IMR-90 (cell line): ENCODE measurements at regions not wholly inside any gene's neighbourhood (a gene's known extent, or its start where the extent isn't known, plus 50 kb on each side); places are given as distances from the start of the nearest gene placed in this dataset.

Source experiments
- ATAC-seq: fragments of 200-7000 bp; cut with Tn5 transposase; 2 replicates; pipeline ENCODE4 v1.9.1; 2020; ENCODE audit warnings: low read depth, mild to moderate bottlenecking, moderate library complexity
- BruUV-seq: library from RNA; stranded (reverse); fragments of 400-500 nt; replicated peaks from 2 replicates; lab custom pipeline; 2021; lab: Mats Ljungman, UMichigan
- CTCF ChIA-PET: fragments of 300-600 bp; formaldehyde crosslinking; extraction: SDS; loops from one replicate; lab custom pipeline; 2021; ENCODE audit warnings: antibody characterized with exemption; lab: Yijun Ruan, JAX
- POLR2A ChIA-PET: fragments of 300-600 bp; sonication (Branson Sonifier 250); formaldehyde crosslinking; loops from one replicate; lab custom pipeline; 2022; ENCODE audit warnings: antibody characterized with exemption; ENCODE audit not compliant: unreplicated experiment; lab: Charles Lee
- DNase-seq: peaks from one replicate; pipeline ENCODE4 v3.0.0; 2013
- H2AFZ ChIP-seq: replicated peaks from 2 replicates; pipeline ENCODE3; 2013; ENCODE audit warnings: low read length, mild to moderate bottlenecking; ENCODE audit not compliant: poor library complexity
- H2AK5ac ChIP-seq: 2 replicates; pipeline ENCODE4 v1.6.1; 2013; ENCODE audit warnings: low read depth, low read length, inconsistent platforms
- H2AK9ac ChIP-seq: replicated peaks from 2 replicates; pipeline ENCODE3; 2013; ENCODE audit warnings: mild to moderate bottlenecking, low read depth, low read length, moderate library complexity; ENCODE audit not compliant: poor library complexity
- H2BK120ac ChIP-seq: 2 replicates; pipeline ENCODE4 v1.6.1; 2013; ENCODE audit warnings: low read depth, low read length, inconsistent platforms
- H2BK15ac ChIP-seq: 3 replicates; pipeline ENCODE4 v1.6.1; 2013; ENCODE audit warnings: low read depth, low read length, inconsistent platforms
- H2BK20ac ChIP-seq: 2 replicates; pipeline ENCODE4 v1.6.1; 2013; ENCODE audit warnings: low read depth, mild to moderate bottlenecking, inconsistent platforms, low read length, moderate library complexity
- H2BK5ac ChIP-seq: 2 replicates; pipeline ENCODE4 v1.6.1; 2013; ENCODE audit warnings: mild to moderate bottlenecking, low read depth, low read length, inconsistent platforms; ENCODE audit not compliant: poor library complexity, severe bottlenecking
- H3K14ac ChIP-seq: replicated peaks from 2 replicates; pipeline ENCODE4 v1.6.1; 2013; ENCODE audit warnings: low read depth, low read length, inconsistent platforms
- H3K18ac ChIP-seq: 2 replicates; pipeline ENCODE4 v1.6.1; 2013; ENCODE audit warnings: low read depth, low read length, control low read depth
- H3K23ac ChIP-seq: 2 replicates; pipeline ENCODE4 v1.6.1; 2013; ENCODE audit warnings: low read depth, low read length, inconsistent platforms
- H3K27ac ChIP-seq: 2 replicates; pipeline ENCODE4 v1.5.1; 2013; ENCODE audit warnings: mild to moderate bottlenecking, control low read depth, low read length; ENCODE audit not compliant: insufficient read depth
- H3K27me3 ChIP-seq: 2 replicates; pipeline ENCODE4 v1.6.1; 2013; ENCODE audit warnings: low read length; ENCODE audit not compliant: control insufficient read depth, insufficient read depth
- H3K36me3 ChIP-seq: 2 replicates; pipeline ENCODE4 v1.6.1; 2013; ENCODE audit warnings: low read length, mixed read lengths; ENCODE audit not compliant: control insufficient read depth, insufficient read depth
- H3K4ac ChIP-seq: 2 replicates; pipeline ENCODE4 v1.6.1; 2013; ENCODE audit warnings: low read depth, low read length, inconsistent platforms
- H3K4me1 ChIP-seq: 2 replicates; pipeline ENCODE4 v1.6.1; 2013; ENCODE audit warnings: low read length, mixed read lengths; ENCODE audit not compliant: control insufficient read depth, insufficient read depth
- H3K4me2 ChIP-seq: 2 replicates; pipeline ENCODE4 v1.6.1; 2013; ENCODE audit warnings: low read depth, mild to moderate bottlenecking, control low read depth, low read length, moderate library complexity
- H3K4me3 ChIP-seq: 2 replicates; pipeline ENCODE4 v1.5.1; 2013; ENCODE audit warnings: low read depth, mild to moderate bottlenecking, control low read depth, low read length, moderate library complexity; ENCODE audit not compliant: insufficient read depth
- H3K56ac ChIP-seq: 2 replicates; pipeline ENCODE4 v1.6.1; 2013; ENCODE audit warnings: low read length, inconsistent platforms; ENCODE audit not compliant: insufficient read depth; ENCODE audit errors: extremely low read depth
- H3K79me1 ChIP-seq, 2 experiments: 2 replicates each; pipeline ENCODE4 v1.6.1; 2013; ENCODE audit warnings: low read length in 2 of 2, inconsistent platforms in 1 of 2, low read depth in 1 of 2
- H3K9ac ChIP-seq: 2 replicates; pipeline ENCODE4 v1.6.1; 2013; ENCODE audit warnings: low read depth, low read length, control low read depth
- H3K9me1 ChIP-seq: 2 replicates; pipeline ENCODE4 v1.6.1; 2013; ENCODE audit warnings: low read length, inconsistent platforms; ENCODE audit not compliant: insufficient read depth
- H3K9me3 ChIP-seq: 2 replicates; pipeline ENCODE4 v1.6.1; 2013; ENCODE audit warnings: low read length; ENCODE audit not compliant: control insufficient read depth, insufficient read depth
- H4K20me1 ChIP-seq: 2 replicates; pipeline ENCODE4 v1.6.1; 2013; ENCODE audit warnings: low read length, inconsistent platforms; ENCODE audit not compliant: insufficient read depth
- H4K5ac ChIP-seq: 2 replicates; pipeline ENCODE4 v1.6.1; 2013; ENCODE audit warnings: mild to moderate bottlenecking, low read depth, low read length, control low read depth
- H4K8ac ChIP-seq, 2 experiments: 2 replicates each; pipeline ENCODE4 v1.6.1; 2013; ENCODE audit warnings: low read depth in 2 of 2, low read length in 2 of 2, control low read depth in 1 of 2, inconsistent platforms in 1 of 2
- H4K91ac ChIP-seq: 2 replicates; pipeline ENCODE4 v1.6.1; 2013; ENCODE audit warnings: low read depth, low read length, inconsistent platforms; ENCODE audit not compliant: insufficient read depth
- CEBPB ChIP-seq: IDR thresholded peaks from 2 replicates; pipeline ENCODE4 v1.6.1; 2012; ENCODE audit warnings: low read depth, low read length, improper control_type of control experiment
- MAFK ChIP-seq: IDR thresholded peaks from 2 replicates; pipeline ENCODE4 v1.6.1; 2012; ENCODE audit warnings: low read depth, low read length, improper control_type of control experiment
- dilution Hi-C: fragments of 300-500 bp; cut with HindIII; formaldehyde crosslinking; loops from one replicate; pipeline ENCODE4 v1.14.3; 2018; ENCODE audit warnings: low sequenced_read_pairs; ENCODE audit not compliant: unreplicated experiment
- in situ Hi-C: fragments of 300-500 bp; cut with MboI; formaldehyde crosslinking; loops from 3 replicates; pipeline ENCODE4 v1.14.3; 2019; ENCODE audit warnings: low sequenced_read_pairs, inconsistent platforms, mixed read lengths
- intact Hi-C: fragments of 100-400 bp; cut with micrococcal nuclease; formaldehyde crosslinking; loops from 2 replicates; pipeline ENCODE4 v1.10.0; 2022

DNA sequence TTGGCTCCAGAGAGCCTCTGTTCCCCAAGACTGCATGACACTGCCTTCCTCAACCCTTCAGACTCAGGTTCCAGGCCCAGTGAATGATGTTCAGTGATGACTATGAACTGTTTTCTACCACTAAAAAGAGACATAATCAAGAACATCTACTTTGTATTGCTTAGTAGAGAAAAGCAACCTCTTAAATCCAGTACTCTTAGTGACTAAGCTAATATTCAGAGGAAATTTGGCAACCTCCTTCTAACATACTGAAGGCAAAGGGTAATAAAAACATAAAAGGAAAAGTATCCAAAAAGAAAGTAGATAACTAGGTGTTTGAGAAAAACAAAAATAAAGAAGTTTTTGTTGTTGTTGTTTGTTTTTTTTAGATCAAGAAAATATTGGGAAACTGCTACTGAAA is 153.3 kb upstream of the RUNX1 start:
- peak overlapping the region; percentile 25; the same call in 1 of the 2 replicates for H3K27ac ChIP-seq
- BruUV-seq = no TSS peak
- H3K56ac ChIP-seq = no peak overlapping the region
- H2BK20ac ChIP-seq = peak overlapping the region; percentile 90
- H2AFZ ChIP-seq = no peak overlapping the region
- H2BK15ac ChIP-seq = peak overlapping the region; percentile 82; the same call in 1 of the 3 replicates
- peak overlapping the region; percentile 91 for H2BK120ac ChIP-seq
- in situ Hi-C loops = no loop called here
- no peak overlapping the region for H3K4me3 ChIP-seq
- peak overlapping the region; percentile 72 for H3K14ac ChIP-seq
- H3K27me3 ChIP-seq = no peaks in the 10 kb centered on the region
- ATAC-seq = no peak
- dilution Hi-C loops = no loop called here
- H4K20me1 ChIP-seq = no peaks in the 10 kb centered on the region
- CTCF ChIA-PET = interaction anchor here (0.9 to 1.1 kb wide), 2 partner anchors 151 to 153 kb away, joined by 4 read pairs; partner anchors contain the start of gene RUNX1
- DNase-seq = peak; percentile 71
- H3K9me1 ChIP-seq = peaks cover 17% of the 10 kb centered on the region
- peak overlapping the region in 1 of 2 experiments; percentile 90; a peak in 2 of 4 replicates for H4K8ac ChIP-seq
- H4K5ac ChIP-seq = peak overlapping the region; percentile 85
- POLR2A ChIA-PET = no interaction called here
- H3K9ac ChIP-seq = no peak overlapping the region
- H3K9me3 ChIP-seq = no peaks in the 10 kb centered on the region
- H2BK5ac ChIP-seq = peak overlapping the region; percentile 92
- peak overlapping the region; percentile 80 for H3K4ac ChIP-seq
- peak overlapping the region; percentile 63 for H4K91ac ChIP-seq
- TF ChIP-seq CEBPB (peak; percentile 51; the same call in 1 of the 2 replicates), MAFK (no peak)
- no peak overlapping the region for H2AK9ac ChIP-seq
- H3K23ac ChIP-seq = peak overlapping the region; percentile 52
- intact Hi-C loops = loop anchor here (5.0 to 10.0 kb wide), 3 partner anchors 115 to 642 kb away; no protein-coding TSS in a partner anchor
- peaks cover 0 to 22% of the 10 kb centered on the region in 2 experiments; a peak in 2 of 4 replicates for H3K79me1 ChIP-seq
- H3K36me3 ChIP-seq = no peaks in the 10 kb centered on the region
- peak overlapping the region; percentile 95 for H3K18ac ChIP-seq
- H2AK5ac ChIP-seq = peak overlapping the region; percentile 69; the same call in 1 of the 2 replicates
- no peak overlapping the region for H3K4me2 ChIP-seq
- peaks cover 32% of the 10 kb centered on the region for H3K4me1 ChIP-seq
